ENCODE measurements at regions not wholly inside any gene's neighbourhood (a gene's known extent, or its start where the extent isn't known, plus 50 kb on each side); places are given as distances from the start of the nearest gene placed in this dataset.

- 68 to 83% (median 74%) methylated on average over 2 of the region's 2 CpGs for WGBS, 5 donors
- Histone ChIP-seq H3K27ac (no peak overlapping the region), H3K4me3 (no peak overlapping the region), H3K4me1 (no peaks in the 10 kb centered on the region), H3K36me3 (no peaks in the 10 kb centered on the region), H3K27me3 (no peaks in the 10 kb centered on the region), H3K9me3 (peaks cover 0 to 22% (median 6%) of the 10 kb centered on the region in 4 donors)
- no peak for DNase-seq
- intact Hi-C loops (cut with DNase I; ENCODE audit: low total_unique reads) = no loop called here
- no peak for TF ChIP-seq POLR2AphosphoS5 (IDR thresholded peaks at IDR 0.05)
- no peak for TF ChIP-seq CTCF (IDR thresholded peaks at IDR 0.05)
- TF ChIP-seq EP300 (IDR thresholded peaks at IDR 0.05) = no peak
- no peak for TF ChIP-seq POLR2A (IDR thresholded peaks at IDR 0.05)
Observed at GRCh38 chr18:1267021-1267420, 362.4 kb downstream of the ADCYAP1 start.

- no peak overlapping the region for H3K4me3 ChIP-seq
- H3K9me3 ChIP-seq = peaks cover 0 to 11% (median 0%) of the 10 kb centered on the region in 4 donors
- H3K4me1 ChIP-seq = no peaks in the 10 kb centered on the region
- H3K27me3 ChIP-seq = no peaks in the 10 kb centered on the region
- peak in 1 of 2 donors; percentile 47 for DNase-seq
- 33 to 50% (median 40%) methylated on average over 2 of the region's 2 CpGs for WGBS, 5 donors
- H3K27ac ChIP-seq = no peak overlapping the region
- H3K36me3 ChIP-seq = no peaks in the 10 kb centered on the region
- intact Hi-C loops (cut with DNase I; ENCODE audit: low total_unique reads) = no loop called here
- TF ChIP-seq POLR2A (IDR thresholded peaks at IDR 0.05) = no peak
- no peak for TF ChIP-seq EP300 (IDR thresholded peaks at IDR 0.05)
- TF ChIP-seq POLR2AphosphoS5 (IDR thresholded peaks at IDR 0.05) = no peak
- TF ChIP-seq CTCF (IDR thresholded peaks at IDR 0.05) = no peak
Observed at GRCh38 chr18:1270081-1270480, 365.4 kb downstream of the ADCYAP1 start.

GRCh38 chr18:1273469-1273868, 368.8 kb downstream of the ADCYAP1 start:
- no peaks in the 10 kb centered on the region for H3K27me3 ChIP-seq
- H3K4me3 ChIP-seq = no peak overlapping the region
- TF ChIP-seq POLR2AphosphoS5 (IDR thresholded peaks at IDR 0.05) (no peak), CTCF (IDR thresholded peaks at IDR 0.05) (no peak), EP300 (IDR thresholded peaks at IDR 0.05) (no peak), POLR2A (IDR thresholded peaks at IDR 0.05) (no peak)
- H3K36me3 ChIP-seq = no peaks in the 10 kb centered on the region
- intact Hi-C loops (cut with DNase I; ENCODE audit: low total_unique reads) = no loop called here
- WGBS, 5 donors = 67 to 80% (median 74%) methylated on average over 2 of the region's 2 CpGs
- H3K27ac ChIP-seq = no peak overlapping the region
- no peaks in the 10 kb centered on the region for H3K4me1 ChIP-seq
- DNase-seq = no peak
- H3K9me3 ChIP-seq = no peaks in the 10 kb centered on the region

GRCh38 chr18:1292167-1292566, 387.5 kb downstream of the ADCYAP1 start:
- H3K27me3 ChIP-seq = no peaks in the 10 kb centered on the region
- no peak for DNase-seq
- H3K4me3 ChIP-seq = no peak overlapping the region
- H3K27ac ChIP-seq = no peak overlapping the region
- H3K36me3 ChIP-seq = no peaks in the 10 kb centered on the region
- H3K9me3 ChIP-seq = peaks cover 0 to 3% (median 0%) of the 10 kb centered on the region in 4 donors
- intact Hi-C loops (cut with DNase I; ENCODE audit: low total_unique reads) = no loop called here
- H3K4me1 ChIP-seq = no peaks in the 10 kb centered on the region
- no peak for TF ChIP-seq POLR2AphosphoS5 (IDR thresholded peaks at IDR 0.05)
- no peak for TF ChIP-seq POLR2A (IDR thresholded peaks at IDR 0.05)
- no peak for TF ChIP-seq CTCF (IDR thresholded peaks at IDR 0.05)
- TF ChIP-seq EP300 (IDR thresholded peaks at IDR 0.05) = no peak

Data from stomach (tissue), 8 donors.